Daoy (cell line): ENCODE measurements at regions not wholly inside any gene's neighbourhood (a gene's known extent, or its start where the extent isn't known, plus 50 kb on each side); places are given as distances from the start of the nearest gene placed in this dataset.
"Not testable (repeated sequence)": the region's sequence is repeated elsewhere in the genome, so short reads cannot be mapped to it uniquely, and the experiment has no call there.

Source experiments
- DNase-seq: peaks from one replicate; pipeline ENCODE4 v3.0.0-alpha.2; 2015; ENCODE audit warnings: low read depth

- not testable (repeated sequence) for DNase-seq
Measured at GRCh38 chr13:57909833-57910232, 278.3 kb downstream of the PCDH17 start.

- no peak for DNase-seq
Measured at GRCh38 chr13:57918086-57918485, 286.5 kb downstream of the PCDH17 start.

DNA sequence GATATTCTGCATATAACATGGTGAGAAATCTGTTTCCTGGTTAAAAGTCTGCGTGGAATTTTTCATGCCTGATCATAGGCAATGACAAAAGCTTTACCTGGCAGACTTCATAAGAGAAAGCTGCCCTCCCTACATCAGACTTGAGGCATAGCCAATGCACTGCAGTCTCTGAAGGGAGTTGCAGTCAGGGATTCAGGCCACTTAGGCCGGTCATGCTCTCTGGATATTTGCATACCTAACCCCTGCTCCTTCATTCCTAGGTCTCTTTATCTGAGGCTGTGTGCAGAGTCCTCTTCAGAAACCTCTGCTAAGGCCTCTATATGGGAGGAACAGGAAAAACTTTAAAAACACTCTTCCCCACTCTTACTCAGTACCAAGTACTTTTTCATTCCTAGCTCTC, 287.4 kb downstream of the PCDH17 start:
- DNase-seq, result no peak

DNA sequence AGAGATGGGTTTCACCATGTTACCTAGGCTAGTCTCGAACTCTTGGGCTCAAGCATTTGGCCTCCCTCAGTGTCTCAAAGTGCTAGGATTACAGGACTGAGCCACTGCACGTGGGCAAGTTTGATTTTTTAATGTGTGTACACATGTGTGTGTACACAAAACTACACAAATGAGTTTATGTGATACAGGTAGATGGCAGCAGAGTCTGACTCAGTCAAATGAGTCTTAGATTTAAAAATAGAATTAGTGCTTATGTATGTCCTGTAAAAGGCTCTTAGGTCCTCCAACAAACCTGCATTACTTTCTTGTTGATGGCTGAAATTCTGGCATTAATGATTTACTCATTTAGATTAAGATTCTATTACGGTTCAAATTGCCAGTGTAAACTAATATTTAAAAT, 293.7 kb downstream of the PCDH17 start:
- no peak for DNase-seq

GRCh38 chr13:57925751-57926150, 294.2 kb downstream of the PCDH17 start:
- no peak for DNase-seq

DNA sequence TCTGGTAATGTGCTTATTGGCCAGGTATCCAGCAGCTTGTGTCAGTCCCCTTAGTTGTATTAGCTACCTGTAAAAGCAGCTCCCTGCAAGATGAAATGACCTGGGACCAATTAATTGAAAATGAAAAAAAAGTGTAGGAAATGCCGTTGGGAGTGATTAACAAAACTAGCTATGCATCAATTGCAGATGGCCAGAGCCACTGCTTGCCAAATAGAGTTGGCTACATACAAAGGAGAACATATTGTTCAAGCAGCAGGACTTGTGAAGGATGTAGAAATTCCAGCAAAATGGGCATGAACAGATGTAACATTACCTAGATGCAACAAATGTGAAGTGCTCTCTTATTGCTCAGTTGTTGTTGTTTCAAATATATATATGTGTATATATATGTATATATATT, 300.5 kb downstream of the PCDH17 start:
- no peak for DNase-seq

- DNase-seq, result no peak
Measured at GRCh38 chr13:57933606-57934005, 302.1 kb downstream of the PCDH17 start.

GRCh38 chr13:57935965-57936364, 304.4 kb downstream of the PCDH17 start:
- no peak for DNase-seq

- DNase-seq, result no peak
Measured at GRCh38 chr13:57946361-57946760, 314.8 kb downstream of the PCDH17 start.

DNA sequence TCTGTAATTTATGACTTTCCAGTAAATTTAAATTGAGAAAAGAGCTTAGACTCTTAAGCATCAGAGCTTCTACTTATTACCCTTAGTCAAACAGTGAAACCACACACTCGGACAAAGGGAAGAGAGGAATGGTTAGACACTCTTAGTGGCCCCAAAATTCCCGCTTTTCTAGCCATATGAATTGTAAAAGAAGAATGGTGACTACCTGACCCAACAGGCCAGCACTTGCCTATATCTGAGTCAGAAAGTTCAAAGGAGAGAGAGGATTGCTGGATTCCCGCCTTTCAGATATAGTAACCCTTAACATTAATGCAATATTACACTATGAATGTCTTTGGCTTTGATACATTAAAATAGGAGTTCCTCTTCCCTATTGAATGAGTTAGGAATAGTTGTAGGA, 317.3 kb downstream of the PCDH17 start:
- DNase-seq, result no peak

DNA sequence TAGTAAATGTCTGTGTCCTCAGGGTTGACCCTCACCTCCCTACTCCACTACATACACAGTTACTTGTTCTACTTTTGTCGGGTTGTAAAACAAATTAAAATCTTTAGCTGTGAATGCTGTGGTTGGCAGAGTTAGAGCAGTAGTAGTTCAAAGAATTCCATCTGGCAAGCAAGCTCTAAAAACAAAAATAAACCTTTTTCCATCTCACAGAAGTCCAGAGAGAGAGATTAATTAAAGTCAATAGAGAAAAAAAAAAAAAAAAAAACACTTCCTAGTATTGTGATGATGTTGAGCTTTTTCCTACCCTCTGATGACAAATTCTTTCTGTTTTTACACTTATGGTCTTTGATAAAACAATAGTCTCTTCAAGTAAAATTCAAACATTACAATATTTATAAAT, 338.4 kb downstream of the PCDH17 start:
- no peak for DNase-seq

GRCh38 chr13:57970404-57970803, 338.9 kb downstream of the PCDH17 start:
- DNase-seq, result no peak

DNA sequence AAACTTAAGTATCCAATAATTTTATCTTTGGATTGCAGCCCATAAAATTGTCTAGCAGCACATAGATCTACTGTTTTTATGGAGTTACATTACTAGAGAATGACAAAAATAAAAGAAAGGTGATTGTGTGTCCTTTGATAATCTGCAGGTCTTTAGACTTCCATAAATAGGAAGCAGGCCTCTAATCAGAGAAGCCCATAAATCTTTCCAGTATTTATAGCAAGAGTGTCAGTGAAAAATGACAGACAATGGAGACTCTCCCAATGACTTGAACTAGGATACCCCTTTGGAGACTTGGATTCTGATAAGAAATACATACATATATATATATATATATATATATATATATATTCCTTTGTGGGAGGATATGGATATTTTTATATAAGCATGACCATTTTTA, 351.2 kb downstream of the PCDH17 start:
- DNase-seq, result no peak

GRCh38 chr13:57988276-57988675, 356.7 kb downstream of the PCDH17 start:
- no peak for DNase-seq

DNA sequence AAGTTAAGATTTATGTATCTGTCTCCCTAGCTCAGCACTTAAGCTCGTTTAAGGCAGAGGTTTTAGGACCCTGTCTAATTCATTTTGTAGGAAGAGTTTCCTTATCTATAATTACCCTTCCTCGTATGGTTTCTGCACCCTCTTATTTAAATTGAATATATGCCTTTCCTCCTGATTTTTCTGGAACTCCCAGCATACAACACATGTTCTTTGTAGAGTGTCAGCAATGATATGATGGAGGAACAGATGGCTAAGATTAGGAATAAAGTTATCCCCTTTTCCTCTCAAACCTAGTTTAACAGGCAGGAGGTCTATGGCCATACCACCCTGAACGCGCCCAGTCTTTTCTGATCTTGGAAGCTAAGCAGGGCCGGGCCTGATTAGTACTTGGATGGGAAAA, 359.5 kb downstream of the PCDH17 start:
- DNase-seq, result no peak

GRCh38 chr13:57992416-57992815, 360.9 kb downstream of the PCDH17 start:
- no peak for DNase-seq

DNA sequence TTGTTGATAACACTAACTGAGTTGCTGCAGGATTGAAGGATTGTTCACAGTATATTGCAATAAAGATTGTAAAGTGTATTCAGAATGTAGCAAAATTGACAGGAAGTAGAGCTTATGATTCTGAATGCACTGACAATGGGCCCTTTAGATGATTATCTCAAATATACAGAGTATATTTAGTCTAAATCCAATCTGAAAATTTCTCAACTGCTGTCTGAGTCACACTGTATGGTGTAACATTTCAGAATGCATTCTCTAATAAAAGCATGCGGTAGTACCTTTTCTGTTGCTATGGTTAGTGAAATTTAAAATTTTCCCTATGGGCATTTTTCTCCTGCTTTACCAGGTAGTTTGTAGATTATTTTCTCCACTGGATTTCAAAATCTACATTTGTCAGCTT, 365.2 kb downstream of the PCDH17 start:
- no peak for DNase-seq

GRCh38 chr13:58004751-58005150, 373.2 kb downstream of the PCDH17 start:
- DNase-seq, result no peak

DNA sequence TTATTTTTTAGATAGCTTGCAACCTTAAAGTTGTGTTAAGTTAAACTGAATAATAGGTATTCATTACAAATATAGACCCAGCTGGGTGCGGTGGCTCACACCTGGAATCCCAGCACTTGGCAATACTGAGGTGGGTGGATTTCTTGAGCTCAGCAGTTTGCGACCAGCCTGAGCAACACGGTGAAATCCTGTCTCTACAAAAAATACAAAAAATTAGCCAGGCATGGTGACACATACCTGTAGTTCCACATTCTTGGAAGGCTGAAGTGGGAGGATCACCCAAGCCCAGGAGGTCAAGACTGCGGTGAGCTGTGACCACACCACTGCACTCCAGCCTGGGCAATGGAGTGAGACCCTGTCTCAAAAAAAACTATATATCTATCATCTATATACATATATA, 386.5 kb downstream of the PCDH17 start:
- no peak for DNase-seq

DNA sequence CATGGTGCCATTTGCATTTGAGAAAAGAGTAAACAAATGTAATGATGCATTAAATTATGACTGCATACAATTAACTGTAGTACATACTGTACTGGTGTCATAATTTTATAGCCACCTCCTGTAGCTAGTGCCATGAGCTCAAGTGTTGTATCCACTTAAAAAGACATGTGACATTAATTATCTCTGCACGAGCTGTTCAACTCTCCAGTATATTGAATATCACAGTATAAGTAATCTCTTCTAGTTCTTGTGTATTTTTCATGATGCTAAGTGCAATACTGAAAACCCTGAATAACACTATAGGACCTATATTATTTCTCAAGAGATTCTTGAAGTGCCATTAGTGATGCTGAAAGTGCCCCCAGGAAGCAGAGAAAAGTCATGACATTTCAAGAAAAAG, 387.3 kb downstream of the PCDH17 start:
- DNase-seq, result no peak

- DNase-seq, result no peak
Measured at GRCh38 chr13:58024103-58024502, 392.6 kb downstream of the PCDH17 start.

- DNase-seq, result no peak
Measured at GRCh38 chr13:58025821-58026220, 394.3 kb downstream of the PCDH17 start.

DNA sequence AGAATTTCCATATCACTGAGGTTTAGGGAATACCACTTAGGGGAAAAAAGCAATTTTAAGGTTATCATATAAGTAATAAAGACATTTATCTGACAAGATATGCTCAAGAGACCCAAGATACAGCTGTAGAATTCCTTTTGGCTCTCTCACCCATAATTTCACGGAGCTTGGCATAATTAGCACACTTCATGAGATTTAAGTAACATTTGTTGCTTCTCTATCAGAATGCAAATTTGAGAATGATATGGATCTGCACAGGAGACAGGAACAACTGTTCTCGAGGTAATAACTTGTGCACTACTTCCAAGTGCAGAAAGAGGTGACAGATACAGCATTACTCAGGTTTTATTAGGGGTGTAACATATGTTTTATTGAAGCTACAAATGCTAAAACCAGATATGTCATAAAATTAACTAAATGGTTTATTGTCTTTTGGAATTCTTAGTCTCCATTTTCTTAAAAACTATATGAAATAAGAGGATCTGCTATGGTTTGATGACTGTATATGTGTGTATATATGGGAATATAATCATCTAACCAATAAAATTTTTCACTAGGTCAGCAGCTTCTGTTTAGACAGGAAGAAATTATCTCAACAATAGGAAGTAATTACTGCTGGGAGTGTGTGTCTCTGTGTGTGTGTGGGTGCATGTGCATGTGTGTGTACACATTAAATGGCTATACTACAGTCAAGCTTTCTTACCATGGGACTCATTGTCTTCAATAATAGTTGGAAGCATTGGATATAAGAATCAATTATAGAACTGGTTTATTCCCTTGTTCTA, 401.3 kb downstream of the PCDH17 start:
- DNase-seq, result no peak

GRCh38 chr13:58043971-58044370, 412.4 kb downstream of the PCDH17 start:
- DNase-seq, result no peak
